Lung (tissue), 11 donors: ENCODE measurements at regions not wholly inside any gene's neighbourhood (a gene's known extent, or its start where the extent isn't known, plus 50 kb on each side); places are given as distances from the start of the nearest gene placed in this dataset.

Experiments
- ATAC-seq: fragments of 200-7000 bp; cut with Tn5 transposase; one replicate; pipeline ENCODE4 v1.9.1; 2020; ENCODE audit warnings: moderate number of reproducible peaks; ENCODE audit not compliant: insufficient read depth, low FRiP score
- DNase-seq, 3 donors: peaks; one replicate each; pipeline ENCODE4 v3.0.0-alpha.2; 2013 to 2017
- H3K27ac ChIP-seq, 2 donors: one replicate each; pipeline ENCODE4 v1.5.1; 2013; ENCODE audit warnings: mild to moderate bottlenecking in 2 of 2, moderate library complexity in 2 of 2, control low read depth in 1 of 2, inconsistent platforms in 1 of 2, low read depth in 1 of 2, low read length in 1 of 2
- H3K27me3 ChIP-seq, 3 donors: one replicate each; pipeline ENCODE4 v1.5.1; 2013; ENCODE audit warnings: low read length in 2 of 3; ENCODE audit not compliant: control insufficient read depth in 3 of 3, insufficient read depth in 3 of 3
- H3K36me3 ChIP-seq, 4 donors: one replicate each; pipeline ENCODE4 v1.5.1; 2013; ENCODE audit warnings: low read length in 4 of 4, mild to moderate bottlenecking in 1 of 4, moderate library complexity in 1 of 4; ENCODE audit not compliant: control insufficient read depth in 4 of 4, insufficient read depth in 4 of 4
- H3K4me1 ChIP-seq, 5 donors: one replicate each; pipeline ENCODE4 v1.5.1; 2013; ENCODE audit warnings: low read length in 5 of 5, mild to moderate bottlenecking in 2 of 5, moderate library complexity in 1 of 5; ENCODE audit not compliant: control insufficient read depth in 5 of 5, insufficient read depth in 5 of 5
- H3K4me3 ChIP-seq: one replicate; pipeline ENCODE4 v1.5.1; 2013; ENCODE audit warnings: mild to moderate bottlenecking, control low read depth, moderate library complexity
- H3K9ac ChIP-seq, 2 donors: one replicate each; pipeline ENCODE4 v1.5.1; 2013; ENCODE audit warnings: low read length in 2 of 2, control low read depth in 1 of 2; ENCODE audit not compliant: insufficient read depth in 1 of 2
- H3K9me3 ChIP-seq, 4 donors: one replicate each; pipeline ENCODE4 v1.5.1; 2013; ENCODE audit warnings: low read length in 3 of 4, mild to moderate bottlenecking in 1 of 4, moderate library complexity in 1 of 4; ENCODE audit not compliant: control insufficient read depth in 4 of 4, insufficient read depth in 3 of 4
- CTCF ChIP-seq: IDR thresholded peaks from 2 replicates; pipeline ENCODE4 v1.5.1; 2012; ENCODE audit warnings: mild to moderate bottlenecking; ENCODE audit errors: control extremely low read depth, extremely low read depth
- WGBS, 2 donors: extraction: QIAGEN DNeasy Blood & Tissue Kit; methylation state at CpG; one replicate each; pipeline ENCODE4 v1.1.7; 2013; 5-methylcytosine and 5-hydroxymethylcytosine counted together
- donor health status: control.
- donor health status: control.
- donor health status: Bipolar disorder and iron deficiency.
- donor health status: healthy.
- donor health status: DM: yes; HTN: yes; CAD: no.

- peaks cover 0 to 12% (median 3%) of the 10 kb centered on the region in 5 donors for H3K4me1 ChIP-seq
- peaks cover 0 to 23% (median 0%) of the 10 kb centered on the region in 3 donors for H3K27me3 ChIP-seq
- TF ChIP-seq CTCF = no peak
- H3K36me3 ChIP-seq = no peaks in the 10 kb centered on the region
- H3K9me3 ChIP-seq = peaks cover 0 to 2% (median 0%) of the 10 kb centered on the region in 4 donors
- no peak overlapping the region for H3K4me3 ChIP-seq
- ATAC-seq (no peak), DNase-seq (no peak)
- WGBS, 2 donors = 70 to 77% methylated on average over 28 of the region's 28 CpGs
- H3K27ac ChIP-seq = peak overlapping the region; percentile 77 to 82
- no peak overlapping the region for H3K9ac ChIP-seq
Measured at GRCh38 chr3:128554465-128555097, 61.6 kb upstream of the GATA2 start.

GRCh38 chr3:128554100-128554464 is 61.1 kb upstream of the GATA2 start:
- no peak overlapping the region for H3K9ac ChIP-seq
- H3K9me3 ChIP-seq = peaks cover 0 to 2% (median 0%) of the 10 kb centered on the region in 4 donors
- no peak overlapping the region for H3K4me3 ChIP-seq
- H3K27ac ChIP-seq = peak overlapping the region in 1 of 2 donors; percentile 82
- 84 to 89% methylated on average over 4 of the region's 4 CpGs for WGBS, 2 donors
- H3K27me3 ChIP-seq = peaks cover 0 to 23% (median 0%) of the 10 kb centered on the region in 3 donors
- H3K4me1 ChIP-seq = peaks cover 0 to 17% (median 8%) of the 10 kb centered on the region in 5 donors
- ATAC-seq (no peak), DNase-seq (no peak)
- TF ChIP-seq CTCF = no peak
- H3K36me3 ChIP-seq = no peaks in the 10 kb centered on the region

DNA sequence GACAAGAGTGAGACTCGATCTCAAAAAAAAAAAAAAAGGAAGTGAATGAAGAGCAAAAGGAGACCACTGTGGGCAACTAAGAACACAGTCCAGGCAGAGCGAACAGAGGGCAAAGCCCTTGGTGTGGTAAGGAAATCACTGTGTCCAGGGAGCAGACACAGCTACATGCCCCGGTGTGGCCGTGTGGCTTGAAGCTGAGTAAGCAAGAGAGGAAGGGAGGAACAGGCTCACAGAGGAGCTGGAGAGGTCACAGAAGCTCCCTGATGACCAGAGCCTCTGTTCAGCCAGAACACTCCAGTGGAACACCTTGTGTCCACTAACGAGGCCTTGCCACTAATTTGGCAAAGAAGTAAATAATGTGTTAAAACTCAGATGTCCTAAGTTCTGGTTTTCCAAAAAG is 60.6 kb upstream of the GATA2 start:
- H3K9ac ChIP-seq = no peak overlapping the region
- H3K36me3 ChIP-seq = no peaks in the 10 kb centered on the region
- peaks cover 0 to 23% (median 0%) of the 10 kb centered on the region in 3 donors for H3K27me3 ChIP-seq
- DNase-seq = no peak
- H3K27ac ChIP-seq = peak overlapping the region in 1 of 2 donors; percentile 9
- peaks cover 0 to 2% (median 0%) of the 10 kb centered on the region in 4 donors for H3K9me3 ChIP-seq
- TF ChIP-seq CTCF = no peak
- no peak for ATAC-seq
- WGBS, 2 donors = 73 to 74% methylated on average over 5 of the region's 5 CpGs
- H3K4me3 ChIP-seq = no peak overlapping the region
- peaks cover 0 to 22% (median 12%) of the 10 kb centered on the region in 5 donors for H3K4me1 ChIP-seq
